Neural cell (in vitro differentiated cells): ENCODE measurements at regions not wholly inside any gene's neighbourhood (a gene's known extent, or its start where the extent isn't known, plus 50 kb on each side); places are given as distances from the start of the nearest gene placed in this dataset.

Experiments
- H2AFZ ChIP-seq: fragments of 200-600, 300-800 bp; sonication (generic), shearing (Covaris generic); 2 replicates; pipeline ENCODE4 v1.6.0; 2014; ENCODE audit warnings: low read depth, mild to moderate bottlenecking, antibody characterized with exemption, low read length, moderate library complexity
- H3F3A ChIP-seq: fragments of 200-600 bp; shearing (Covaris generic); 2 replicates; pipeline ENCODE4 v1.6.1; 2016; ENCODE audit warnings: mild to moderate bottlenecking, moderate library complexity, mixed read lengths, antibody characterized with exemption, low read length; ENCODE audit not compliant: insufficient read depth, poor library complexity, severe bottlenecking
- H3K27ac ChIP-seq: fragments of 200-600, 300-800 bp; sonication (generic), shearing (Covaris generic); 2 replicates; pipeline ENCODE4 v1.5.1; 2014; ENCODE audit warnings: mild to moderate bottlenecking, low read length, moderate library complexity
- H3K27me3 ChIP-seq: fragments of 300-800, 200-600 bp; sonication (generic), shearing (Covaris generic); 2 replicates; pipeline ENCODE4 v1.6.0; 2014; ENCODE audit warnings: mild to moderate bottlenecking, low read depth, low read length, moderate library complexity; ENCODE audit not compliant: insufficient read depth
- H3K36me3 ChIP-seq: fragments of 300-800, 200-600 bp; sonication (generic), shearing (Covaris generic); 2 replicates; pipeline ENCODE4 v1.5.1; 2014; ENCODE audit warnings: mild to moderate bottlenecking, antibody characterized with exemption, low read length, moderate library complexity; ENCODE audit not compliant: insufficient read depth
- H3K4me2 ChIP-seq: fragments of 300-800, 200-600 bp; sonication (generic), shearing (Covaris generic); 2 replicates; pipeline ENCODE4 v1.6.0; 2014; ENCODE audit warnings: mild to moderate bottlenecking, low read length
- H3K4me3 ChIP-seq: fragments of 300-800, 200-600 bp; sonication (generic), shearing (Covaris generic); 2 replicates; pipeline ENCODE4 v1.5.1; 2014; ENCODE audit warnings: mild to moderate bottlenecking, low read length, moderate library complexity
- H3K79me2 ChIP-seq: fragments of 200-600 bp; shearing (Covaris generic); replicated peaks from 2 replicates; pipeline ENCODE4 v1.6.0; 2014; ENCODE audit warnings: mild to moderate bottlenecking, low read length, moderate library complexity; ENCODE audit not compliant: insufficient read depth
- H3K9ac ChIP-seq: fragments of 300-800, 200-600 bp; sonication (generic), shearing (Covaris generic); 2 replicates; pipeline ENCODE4 v1.6.1; 2016; ENCODE audit warnings: mild to moderate bottlenecking, low read length, mixed read lengths
- H3K9me2 ChIP-seq: fragments of 200-600 bp; shearing (Covaris generic); 2 replicates; pipeline ENCODE4 v1.6.1; 2016; ENCODE audit warnings: mild to moderate bottlenecking, low read length, mixed read lengths; ENCODE audit not compliant: insufficient read depth
- H3K9me3 ChIP-seq: fragments of 200-600, 300-800 bp; sonication (generic), shearing (Covaris generic); 2 replicates; pipeline ENCODE4 v1.6.1; 2016; ENCODE audit warnings: mild to moderate bottlenecking, mixed run types, low read length, moderate library complexity, mixed read lengths
- H4K20me1 ChIP-seq: fragments of 200-600 bp; shearing (Covaris generic); 2 replicates; pipeline ENCODE4 v1.6.1; 2016; ENCODE audit warnings: mild to moderate bottlenecking, mixed run types; ENCODE audit not compliant: insufficient read depth
- CTCF ChIP-seq: fragments of 450-650 bp; IDR thresholded peaks from 2 replicates; pipeline ENCODE4 v1.5.1; 2014; ENCODE audit warnings: antibody characterized with exemption, mild to moderate bottlenecking, moderate library complexity; ENCODE audit not compliant: poor library complexity, severe bottlenecking
- EP300 ChIP-seq: fragments of 450-650 bp; conservative IDR thresholded peaks from 2 replicates; pipeline ENCODE4 v1.6.1; 2014; ENCODE audit warnings: antibody characterized with exemption, mild to moderate bottlenecking, moderate library complexity; ENCODE audit not compliant: poor library complexity, severe bottlenecking
- EZH2 ChIP-seq: fragments of 200-600, 300-800 bp; shearing (Covaris generic), sonication (generic); IDR thresholded peaks from 2 replicates; pipeline ENCODE4 v1.6.1; 2014; ENCODE audit warnings: antibody characterized with exemption, low read length, borderline replicate concordance, mild to moderate bottlenecking; ENCODE audit not compliant: insufficient read depth, poor library complexity, severe bottlenecking
- MXI1 ChIP-seq: fragments of 450-650 bp; conservative IDR thresholded peaks from 2 replicates; pipeline ENCODE4 v1.6.1; 2014; ENCODE audit warnings: antibody characterized with exemption, mild to moderate bottlenecking; ENCODE audit not compliant: poor library complexity, severe bottlenecking
- POLR2AphosphoS5 ChIP-seq: IDR thresholded peaks from 2 replicates; pipeline ENCODE4 v1.6.1; 2012
- RAD21 ChIP-seq: fragments of 450-650 bp; conservative IDR thresholded peaks from 2 replicates; pipeline ENCODE4 v1.6.1; 2014; ENCODE audit warnings: antibody characterized with exemption, mild to moderate bottlenecking, moderate library complexity
- REST ChIP-seq: IDR thresholded peaks from 2 replicates; pipeline ENCODE4 v1.6.1; 2012; ENCODE audit warnings: borderline replicate concordance
- SMC3 ChIP-seq: fragments of 450-650 bp; conservative IDR thresholded peaks from 2 replicates; pipeline ENCODE4 v1.6.1; 2014; ENCODE audit warnings: antibody characterized with exemption, mild to moderate bottlenecking, moderate library complexity; ENCODE audit not compliant: poor library complexity
- TAF1 ChIP-seq: IDR thresholded peaks from 2 replicates; pipeline ENCODE4 v1.6.1; 2012; ENCODE audit warnings: low read depth

GRCh38 chr5:147143215-147143614 lies 91.6 kb upstream of the STK32A start:
- Histone ChIP-seq H3K4me2 (no peak overlapping the region), H3K9me2 (no peaks in the 10 kb centered on the region), H3K9me3 (no peaks in the 10 kb centered on the region), H3K4me3 (no peak overlapping the region), H3K27ac (no peak overlapping the region), H4K20me1 (no peaks in the 10 kb centered on the region), H3K9ac (no peak overlapping the region), H3K36me3 (no peaks in the 10 kb centered on the region), H2AFZ (no peak overlapping the region), H3F3A (no peaks in the 10 kb centered on the region), H3K27me3 (no peaks in the 10 kb centered on the region), H3K79me2 (no peaks in the 10 kb centered on the region)
- no peak for TF ChIP-seq TAF1
- TF ChIP-seq SMC3: no peak
- TF ChIP-seq EP300: no peak
- no peak for TF ChIP-seq REST
- TF ChIP-seq CTCF: no peak
- TF ChIP-seq RAD21: no peak
- TF ChIP-seq POLR2AphosphoS5: no peak
- no peak for TF ChIP-seq EZH2
- no peak for TF ChIP-seq MXI1

- no peak overlapping the region for H3K9ac ChIP-seq
- H3K9me2 ChIP-seq: no peaks in the 10 kb centered on the region
- H3K27me3 ChIP-seq: no peaks in the 10 kb centered on the region
- no peak overlapping the region for H2AFZ ChIP-seq
- H3K79me2 ChIP-seq: no peaks in the 10 kb centered on the region
- no peaks in the 10 kb centered on the region for H4K20me1 ChIP-seq
- no peak overlapping the region for H3K4me2 ChIP-seq
- H3K4me3 ChIP-seq: no peak overlapping the region
- TF ChIP-seq EP300: no peak
- TF ChIP-seq EZH2: no peak
- TF ChIP-seq CTCF: no peak
- TF ChIP-seq REST: no peak
- no peak for TF ChIP-seq SMC3
- TF ChIP-seq MXI1: no peak
- H3K27ac ChIP-seq: no peak overlapping the region
- H3K36me3 ChIP-seq: no peaks in the 10 kb centered on the region
- H3K9me3 ChIP-seq: no peaks in the 10 kb centered on the region
- H3F3A ChIP-seq: no peaks in the 10 kb centered on the region
Observed at GRCh38 chr5:147145328-147145727, 89.5 kb upstream of the STK32A start.
